ENCODE measurements at regions not wholly inside any gene's neighbourhood (a gene's known extent, or its start where the extent isn't known, plus 50 kb on each side); places are given as distances from the start of the nearest gene placed in this dataset.

GRCh38 chr6:169906688-169907418 lies 155.4 kb downstream of the ERMARD start:
- no peaks in the 10 kb centered on the region for H3K4me1 ChIP-seq (ENCODE audit: insufficient read depth, low read length)
- H3K9me3 ChIP-seq (ENCODE audit: low read depth, low read length) = no peaks in the 10 kb centered on the region
- no peak overlapping the region for H3K4me3 ChIP-seq (ENCODE audit: low read length)
- H3K27me3 ChIP-seq (ENCODE audit: insufficient read depth, low read length) = no peaks in the 10 kb centered on the region

DNA sequence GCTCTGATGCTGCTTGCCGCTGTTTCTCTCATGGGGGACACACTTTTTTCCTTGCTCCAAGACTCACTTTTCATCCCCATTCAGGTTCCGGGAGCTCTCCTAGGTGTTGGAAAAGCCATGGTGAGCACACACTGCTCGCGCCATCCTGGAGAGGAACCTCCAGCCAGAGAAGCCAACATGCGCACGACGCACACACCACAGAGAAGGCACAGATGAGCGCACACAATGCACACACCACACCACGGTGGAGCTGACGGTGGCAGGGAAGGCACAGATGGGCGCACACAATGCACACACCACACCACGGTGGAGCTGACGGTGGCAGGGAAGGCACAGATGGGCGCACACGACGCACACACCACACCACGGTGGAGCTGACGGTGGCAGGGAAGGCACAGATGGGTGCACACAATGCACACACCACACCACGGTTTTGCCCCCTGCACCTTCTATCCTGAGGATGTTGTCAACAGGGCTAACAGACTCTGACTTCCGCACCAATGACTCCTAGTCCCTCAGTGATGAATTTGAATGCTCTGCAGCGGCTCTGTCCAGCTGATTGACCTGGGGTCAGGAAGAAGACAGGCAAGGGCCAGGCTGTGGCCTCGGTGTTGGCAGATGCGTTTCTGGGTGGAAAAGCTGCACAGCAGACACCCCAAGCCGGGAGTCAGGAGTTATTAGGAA lies 154.7 kb downstream of the ERMARD start:
- no peaks in the 10 kb centered on the region for H3K4me1 ChIP-seq (ENCODE audit: insufficient read depth, low read length)
- no peak overlapping the region for H3K4me3 ChIP-seq (ENCODE audit: low read length)
- H3K27me3 ChIP-seq (ENCODE audit: insufficient read depth, low read length) = no peaks in the 10 kb centered on the region
- no peaks in the 10 kb centered on the region for H3K9me3 ChIP-seq (ENCODE audit: low read depth, low read length)

- H3K27me3 ChIP-seq (ENCODE audit: insufficient read depth, low read length) = no peaks in the 10 kb centered on the region
- H3K9me3 ChIP-seq (ENCODE audit: low read depth, low read length) = no peaks in the 10 kb centered on the region
- no peaks in the 10 kb centered on the region for H3K4me1 ChIP-seq (ENCODE audit: insufficient read depth, low read length)
- no peak overlapping the region for H3K4me3 ChIP-seq (ENCODE audit: low read length)
Observed at GRCh38 chr6:169905041-169905807, 153.8 kb downstream of the ERMARD start.

GRCh38 chr6:169904051-169904922 lies 152.9 kb downstream of the ERMARD start:
- no peaks in the 10 kb centered on the region for H3K9me3 ChIP-seq (ENCODE audit: low read depth, low read length)
- no peaks in the 10 kb centered on the region for H3K4me1 ChIP-seq (ENCODE audit: insufficient read depth, low read length)
- H3K4me3 ChIP-seq (ENCODE audit: low read length) = no peak overlapping the region
- no peaks in the 10 kb centered on the region for H3K27me3 ChIP-seq (ENCODE audit: insufficient read depth, low read length)

- H3K4me1 ChIP-seq (ENCODE audit: insufficient read depth, low read length) = no peaks in the 10 kb centered on the region
- no peaks in the 10 kb centered on the region for H3K27me3 ChIP-seq (ENCODE audit: insufficient read depth, low read length)
- H3K9me3 ChIP-seq (ENCODE audit: low read depth, low read length) = no peaks in the 10 kb centered on the region
- no peak overlapping the region for H3K4me3 ChIP-seq (ENCODE audit: low read length)
Observed at GRCh38 chr6:169903122-169903521, 151.7 kb downstream of the ERMARD start.

- no peak overlapping the region for H3K4me3 ChIP-seq (ENCODE audit: low read length)
- no peaks in the 10 kb centered on the region for H3K9me3 ChIP-seq (ENCODE audit: low read depth, low read length)
- no peaks in the 10 kb centered on the region for H3K4me1 ChIP-seq (ENCODE audit: insufficient read depth, low read length)
- H3K27me3 ChIP-seq (ENCODE audit: insufficient read depth, low read length) = no peaks in the 10 kb centered on the region
Observed at GRCh38 chr6:169902604-169903003, 151.2 kb downstream of the ERMARD start.

DNA sequence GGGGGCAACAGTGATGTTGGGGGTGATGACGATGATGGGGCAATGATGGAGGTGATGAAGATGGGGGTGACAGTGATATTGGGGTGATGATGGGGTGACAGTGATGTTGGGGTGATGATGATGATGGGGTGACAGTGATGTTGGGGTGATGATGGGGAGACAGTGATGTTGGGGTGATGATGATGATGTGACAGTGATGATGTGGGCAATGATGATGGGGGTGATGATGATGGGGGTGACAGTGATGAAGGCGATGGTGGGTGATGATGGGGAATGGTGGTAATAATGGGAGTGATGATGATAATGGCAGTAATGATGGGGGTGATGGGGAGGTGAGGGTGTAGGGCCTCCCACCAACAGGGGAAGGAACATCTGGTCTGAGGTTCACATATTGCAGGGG lies 150.6 kb downstream of the ERMARD start:
- Histone ChIP-seq H3K4me1 (ENCODE audit: insufficient read depth, low read length) (no peaks in the 10 kb centered on the region), H3K27me3 (ENCODE audit: insufficient read depth, low read length) (no peaks in the 10 kb centered on the region), H3K9me3 (ENCODE audit: low read depth, low read length) (no peaks in the 10 kb centered on the region), H3K4me3 (ENCODE audit: low read length) (no peak overlapping the region)

DNA sequence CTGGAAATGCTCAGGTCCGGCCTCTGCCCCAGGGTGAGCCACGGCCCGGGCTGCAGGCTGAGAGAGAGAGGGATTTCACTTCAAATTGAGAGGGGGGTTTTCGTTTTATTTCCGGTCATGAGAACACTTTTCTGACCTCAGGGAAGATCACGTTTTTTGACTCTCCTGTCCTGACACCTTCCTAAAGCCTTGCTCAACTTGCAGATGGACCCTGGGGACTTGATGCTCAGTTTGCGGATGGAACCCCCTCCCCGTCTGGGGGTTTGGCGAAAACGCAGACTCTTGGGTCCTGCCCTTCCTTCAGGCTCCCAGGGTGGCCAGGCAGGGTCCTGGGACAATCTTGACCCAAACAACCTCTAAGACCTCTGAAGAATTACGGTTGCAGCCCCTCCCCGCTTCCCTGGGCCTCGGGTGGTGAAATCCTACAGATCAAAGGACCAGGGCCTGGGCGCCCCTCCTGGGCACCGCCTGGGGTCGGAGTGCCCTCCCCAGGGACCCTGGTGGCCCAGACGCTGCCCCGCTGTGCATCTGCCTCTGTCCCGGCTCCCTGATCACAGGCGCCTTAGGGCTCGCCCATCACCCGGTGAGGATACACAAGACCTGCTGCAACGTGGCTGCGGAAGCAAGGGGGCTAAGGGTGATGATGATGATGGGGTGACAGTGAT lies 148.2 kb downstream of the ERMARD start:
- no peaks in the 10 kb centered on the region for H3K27me3 ChIP-seq (ENCODE audit: insufficient read depth, low read length)
- no peaks in the 10 kb centered on the region for H3K4me1 ChIP-seq (ENCODE audit: insufficient read depth, low read length)
- no peaks in the 10 kb centered on the region for H3K9me3 ChIP-seq (ENCODE audit: low read depth, low read length)
- no peak overlapping the region for H3K4me3 ChIP-seq (ENCODE audit: low read length)

GRCh38 chr6:169898788-169899480 lies 147.5 kb downstream of the ERMARD start:
- Histone ChIP-seq H3K4me3 (ENCODE audit: low read length) (no peak overlapping the region), H3K9me3 (ENCODE audit: low read depth, low read length) (no peaks in the 10 kb centered on the region), H3K27me3 (ENCODE audit: insufficient read depth, low read length) (no peaks in the 10 kb centered on the region), H3K4me1 (ENCODE audit: insufficient read depth, low read length) (no peaks in the 10 kb centered on the region)

- no peaks in the 10 kb centered on the region for H3K27me3 ChIP-seq (ENCODE audit: insufficient read depth, low read length)
- H3K9me3 ChIP-seq (ENCODE audit: low read depth, low read length) = no peaks in the 10 kb centered on the region
- H3K4me3 ChIP-seq (ENCODE audit: low read length) = no peak overlapping the region
- no peaks in the 10 kb centered on the region for H3K4me1 ChIP-seq (ENCODE audit: insufficient read depth, low read length)
Observed at GRCh38 chr6:169897601-169898358, 146.4 kb downstream of the ERMARD start.

DNA sequence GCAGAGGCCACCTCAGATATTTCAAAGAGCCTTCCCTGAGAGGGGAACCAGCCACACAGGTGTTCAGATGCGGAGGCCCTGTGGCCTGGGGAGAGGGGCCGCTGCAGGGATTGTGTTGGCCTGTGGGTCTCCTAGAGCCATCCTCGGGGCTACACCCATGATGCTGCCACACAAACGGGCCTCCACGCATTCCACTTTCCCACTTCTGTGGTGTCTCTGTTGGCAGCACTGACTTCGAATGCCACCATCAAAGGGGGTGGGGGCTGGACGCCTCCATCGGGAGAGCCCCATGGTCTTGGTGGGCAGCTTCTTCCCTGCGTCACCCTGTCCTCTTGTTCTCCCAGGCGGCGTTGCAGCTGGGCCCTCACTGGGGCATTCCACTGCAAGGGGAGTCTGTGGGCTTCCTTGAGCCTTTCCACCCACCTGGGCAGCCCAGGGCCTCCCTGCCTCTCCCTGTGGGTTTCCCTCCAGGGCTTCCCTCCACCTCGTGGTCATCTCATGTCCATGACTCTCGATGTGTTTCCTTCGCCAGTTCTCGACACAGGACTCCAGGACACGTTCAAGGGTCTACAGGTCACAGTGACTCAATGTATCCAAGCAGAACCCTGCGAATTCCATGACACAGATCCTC lies 145.5 kb downstream of the ERMARD start:
- Histone ChIP-seq H3K4me1 (ENCODE audit: insufficient read depth, low read length) (no peaks in the 10 kb centered on the region), H3K4me3 (ENCODE audit: low read length) (no peak overlapping the region), H3K9me3 (ENCODE audit: low read depth, low read length) (no peaks in the 10 kb centered on the region), H3K27me3 (ENCODE audit: insufficient read depth, low read length) (no peaks in the 10 kb centered on the region)

DNA sequence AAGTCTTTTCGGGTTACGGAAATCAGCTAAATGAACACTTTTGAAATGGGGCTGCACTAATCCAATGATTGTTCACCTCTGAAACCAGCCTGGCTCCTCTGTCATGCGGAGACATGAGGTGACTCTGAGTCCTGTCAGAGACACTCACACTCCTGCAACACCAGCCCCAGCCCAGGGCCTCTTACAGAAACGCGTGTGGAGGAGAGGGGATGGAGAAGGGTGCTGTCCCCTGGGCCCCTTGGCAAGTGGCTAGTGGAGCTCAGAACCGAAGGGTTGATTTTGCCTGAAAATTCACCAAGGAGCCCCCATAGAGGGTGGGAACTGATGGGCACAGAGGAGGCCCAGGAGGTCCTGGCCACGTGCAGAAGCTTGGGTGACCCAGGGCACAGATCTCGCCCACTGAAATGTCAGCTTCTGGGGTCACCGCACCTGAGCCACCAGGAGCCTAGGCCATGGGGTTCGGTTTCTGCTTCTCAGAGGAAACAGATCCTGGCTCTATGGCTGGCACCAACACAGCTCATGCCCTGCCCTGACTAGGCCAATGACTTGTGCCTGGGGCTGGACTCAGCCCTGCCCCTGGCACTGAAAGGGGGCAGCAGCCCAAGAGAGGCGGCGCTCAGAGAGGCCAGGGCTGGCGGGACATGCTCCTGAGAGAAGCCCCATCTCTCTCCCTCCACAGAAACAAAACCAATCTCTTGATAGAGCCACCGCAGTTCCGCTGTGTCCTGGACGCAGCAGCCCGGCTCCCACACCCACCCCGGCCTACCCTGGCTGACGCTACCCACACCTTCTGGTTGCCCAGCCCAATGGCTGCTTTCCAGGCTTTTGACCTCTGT lies 144.7 kb downstream of the ERMARD start:
- no peaks in the 10 kb centered on the region for H3K4me1 ChIP-seq (ENCODE audit: insufficient read depth, low read length)
- H3K4me3 ChIP-seq (ENCODE audit: low read length) = no peak overlapping the region
- H3K27me3 ChIP-seq (ENCODE audit: insufficient read depth, low read length) = no peaks in the 10 kb centered on the region
- no peaks in the 10 kb centered on the region for H3K9me3 ChIP-seq (ENCODE audit: low read depth, low read length)

Data from mononuclear cell (primary cell).